NCI-H446 (cell line): ENCODE measurements at regions not wholly inside any gene's neighbourhood (a gene's known extent, or its start where the extent isn't known, plus 50 kb on each side); places are given as distances from the start of the nearest gene placed in this dataset.

Source experiments
- DNase-seq, 2 experiments: peaks; one replicate each; lab custom pipeline; 2025; lab: John Stamatoyannopoulos, UW

DNA sequence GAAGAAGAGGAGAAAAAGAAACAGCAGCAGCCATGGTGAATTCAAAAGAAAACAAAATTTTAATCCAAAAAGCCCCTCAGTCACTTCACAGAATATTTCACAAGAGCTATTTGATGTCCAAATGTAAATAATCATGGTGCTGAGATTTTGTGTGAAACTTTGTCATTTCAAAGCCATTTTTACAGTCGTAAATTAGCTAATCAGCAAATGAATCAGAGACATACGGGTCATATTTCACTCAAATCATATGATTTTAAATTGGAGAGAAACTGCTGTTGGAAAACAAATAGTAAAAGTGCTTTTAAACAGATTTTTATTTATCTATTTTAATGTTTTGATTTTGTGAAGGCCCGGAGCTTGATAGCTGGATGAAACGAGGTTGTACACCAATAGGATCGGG lies 101.4 kb upstream of the SMIM23 start:
- DNase-seq = no peak

DNA sequence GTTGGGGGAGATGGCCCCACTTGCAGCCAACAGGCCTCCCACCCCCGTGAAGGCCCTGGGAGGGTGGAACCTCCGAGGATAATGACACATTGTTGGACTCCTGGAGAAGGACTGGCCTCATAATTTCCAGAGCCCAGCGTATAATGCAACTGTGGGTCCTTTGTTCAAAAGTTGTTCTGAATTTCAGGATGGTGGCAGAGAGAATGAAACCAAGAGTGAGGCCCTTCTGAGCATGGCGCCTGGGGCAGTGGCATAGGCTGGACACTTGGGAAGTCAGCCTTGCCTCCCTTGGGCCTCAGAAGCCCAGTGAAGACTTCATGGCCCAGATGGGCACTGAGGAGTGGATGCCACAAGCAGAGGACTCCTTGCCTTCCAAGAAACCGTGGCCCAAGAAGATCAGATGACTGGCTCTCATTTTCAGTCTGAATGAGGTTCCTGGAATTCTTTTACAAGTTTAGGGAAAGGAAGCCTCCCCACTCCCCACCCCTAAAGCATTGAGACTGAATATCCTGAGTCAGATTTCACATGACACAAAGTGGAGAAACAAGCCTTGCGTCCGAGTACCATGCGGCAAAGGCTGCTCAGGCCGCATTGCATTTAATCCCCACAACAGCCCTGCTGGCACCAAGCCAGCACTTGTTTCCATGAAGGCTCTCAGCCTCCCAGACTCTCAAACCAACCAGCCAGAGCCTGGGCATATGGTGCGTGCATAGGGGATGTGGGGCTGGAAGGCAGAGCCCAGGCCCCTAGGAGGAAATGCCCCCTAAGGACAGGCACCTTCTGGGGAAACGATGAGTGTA lies 96.7 kb upstream of the SMIM23 start:
- peak in 1 of 2 experiments; percentile 48 for DNase-seq

DNA sequence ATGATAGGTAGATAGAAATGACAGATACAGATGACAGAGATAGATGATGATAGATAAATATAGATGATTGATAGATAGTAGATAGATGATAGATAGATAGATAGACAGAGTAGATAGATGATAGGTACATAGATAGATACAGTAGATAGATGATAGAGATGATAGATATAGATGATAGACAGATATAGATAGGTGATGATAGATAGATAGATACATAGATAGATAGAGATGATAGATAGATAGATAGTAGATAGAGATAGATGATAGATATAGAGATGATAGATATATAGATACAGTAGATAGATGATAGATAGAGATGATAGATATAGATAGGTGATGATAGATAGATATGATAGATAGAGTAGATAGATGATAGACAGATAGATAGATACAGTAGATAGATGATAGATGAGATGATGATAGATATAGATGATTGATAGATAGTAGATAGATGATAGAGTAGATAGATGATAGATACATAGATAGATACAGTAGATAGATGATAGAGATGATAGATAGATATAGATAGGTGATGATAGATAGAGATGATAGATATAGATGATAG lies 95.7 kb upstream of the SMIM23 start:
- DNase-seq = no peak

DNA sequence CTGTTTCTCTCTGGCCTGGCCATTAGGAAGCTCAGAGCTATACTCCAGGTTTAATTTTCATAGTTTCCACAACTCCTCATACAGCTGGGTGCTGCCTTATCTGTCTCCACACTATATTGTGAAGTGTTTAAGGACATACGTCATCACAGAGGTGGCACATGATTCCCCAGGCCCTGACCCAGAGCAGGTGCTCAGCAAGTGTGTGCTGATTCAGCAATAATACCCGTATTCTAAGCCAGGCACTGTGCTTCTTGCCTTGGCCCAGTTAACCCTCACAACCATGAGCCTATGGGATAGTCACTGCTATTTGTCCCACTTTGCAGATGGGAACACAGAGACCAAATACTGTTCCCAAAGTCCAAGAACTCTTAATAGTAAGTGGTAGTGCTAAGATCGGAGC lies 93.5 kb upstream of the SMIM23 start:
- DNase-seq = no peak

DNA sequence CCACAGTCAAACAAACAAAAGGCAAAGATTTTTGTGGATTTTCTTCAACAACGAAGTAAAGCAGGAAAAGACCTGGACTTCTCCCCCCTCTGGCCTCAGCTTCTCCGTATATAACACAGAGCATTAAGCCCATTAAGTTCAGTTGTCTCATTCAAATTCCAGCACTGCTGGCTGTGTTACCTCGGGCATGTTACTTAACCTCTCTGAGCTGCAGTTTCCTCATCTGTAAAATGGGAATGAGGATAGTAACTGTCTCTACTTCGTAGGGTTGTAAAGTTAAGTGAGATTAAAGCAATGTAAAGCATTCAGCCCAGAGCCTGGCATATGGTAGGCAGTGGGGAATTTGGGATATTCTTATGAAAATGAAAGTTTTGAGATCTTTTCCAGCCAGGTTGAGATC lies 92.7 kb upstream of the SMIM23 start:
- no peak for DNase-seq

DNA sequence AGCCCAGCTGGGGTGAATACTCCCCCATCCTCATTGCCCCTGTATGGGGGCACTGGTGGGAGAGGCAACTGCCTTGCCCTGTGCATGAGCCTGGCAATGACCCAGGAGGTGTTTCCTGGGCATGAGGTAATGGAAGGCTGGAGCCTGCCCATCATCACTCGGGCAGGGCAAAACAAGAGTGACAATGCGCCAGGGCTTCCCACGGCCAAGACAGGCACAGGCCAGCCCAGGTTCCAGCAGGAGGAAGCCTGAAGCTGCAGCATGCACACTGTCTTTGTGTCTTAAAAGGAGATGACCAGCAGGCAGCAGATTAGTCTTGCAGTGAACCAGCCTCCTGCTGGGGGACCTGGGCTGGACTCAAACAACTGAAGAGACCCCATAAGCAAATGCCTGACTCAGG lies 92.2 kb upstream of the SMIM23 start:
- no peak for DNase-seq

DNA sequence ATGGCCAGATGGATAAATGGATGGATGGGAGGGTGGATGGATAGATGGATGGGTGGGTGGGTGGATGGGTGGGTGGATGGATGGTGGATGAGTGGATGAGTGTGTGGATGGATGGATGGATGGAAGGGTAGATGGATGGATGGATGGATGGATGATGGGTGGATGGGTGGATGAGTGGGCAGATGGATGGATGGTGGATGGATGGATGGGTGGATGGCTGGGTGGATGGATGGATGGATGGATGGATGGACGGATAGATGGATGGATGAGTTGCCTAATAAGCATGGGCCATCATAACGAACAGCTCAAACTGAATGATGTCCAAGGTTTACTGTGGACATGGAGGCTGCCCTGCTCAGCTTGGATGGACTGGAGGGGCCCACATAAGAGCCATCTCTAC lies 89.8 kb upstream of the SMIM23 start:
- no peak for DNase-seq

DNA sequence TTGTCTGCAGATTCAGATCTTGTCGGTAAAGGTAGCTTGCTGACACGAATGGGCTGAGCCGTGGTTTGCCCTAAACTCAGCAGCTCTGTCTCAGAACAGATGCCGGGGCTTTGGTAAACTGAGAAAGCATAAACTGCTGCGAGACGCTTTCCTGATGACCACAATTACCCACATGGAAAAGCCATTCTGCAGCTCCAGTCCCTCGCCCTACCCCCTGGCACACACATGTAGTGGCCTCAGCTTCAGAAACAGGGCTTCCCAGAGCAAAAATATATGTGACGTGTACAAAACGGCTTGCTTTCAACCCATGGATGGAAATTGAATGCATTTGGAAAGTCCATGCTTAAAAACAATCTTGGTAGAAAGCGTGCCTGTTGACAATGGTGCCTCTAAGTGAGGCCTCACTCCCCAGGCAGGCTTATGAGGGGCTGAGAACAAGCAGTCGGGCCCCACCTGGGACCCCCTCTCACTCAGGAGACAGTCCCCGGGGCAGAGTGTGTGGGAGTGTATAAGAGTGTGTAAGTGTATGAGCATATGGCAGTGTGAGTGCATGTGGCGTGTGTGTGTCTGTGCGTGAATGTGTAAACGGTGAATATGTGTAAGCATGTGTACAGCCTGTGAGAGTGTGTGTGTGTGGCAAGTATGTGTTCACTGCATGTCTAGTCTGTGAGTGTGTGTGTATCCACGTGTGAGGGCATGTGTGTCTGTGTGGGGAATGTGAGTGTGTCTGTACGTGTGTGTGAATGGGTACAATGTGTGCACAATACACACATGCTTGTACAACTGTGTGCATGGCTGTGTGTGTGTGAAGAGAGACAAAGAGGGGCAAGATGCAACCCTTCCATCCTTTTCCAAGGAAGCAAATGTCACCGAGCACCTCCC lies 88.2 kb upstream of the SMIM23 start:
- no peak for DNase-seq

DNA sequence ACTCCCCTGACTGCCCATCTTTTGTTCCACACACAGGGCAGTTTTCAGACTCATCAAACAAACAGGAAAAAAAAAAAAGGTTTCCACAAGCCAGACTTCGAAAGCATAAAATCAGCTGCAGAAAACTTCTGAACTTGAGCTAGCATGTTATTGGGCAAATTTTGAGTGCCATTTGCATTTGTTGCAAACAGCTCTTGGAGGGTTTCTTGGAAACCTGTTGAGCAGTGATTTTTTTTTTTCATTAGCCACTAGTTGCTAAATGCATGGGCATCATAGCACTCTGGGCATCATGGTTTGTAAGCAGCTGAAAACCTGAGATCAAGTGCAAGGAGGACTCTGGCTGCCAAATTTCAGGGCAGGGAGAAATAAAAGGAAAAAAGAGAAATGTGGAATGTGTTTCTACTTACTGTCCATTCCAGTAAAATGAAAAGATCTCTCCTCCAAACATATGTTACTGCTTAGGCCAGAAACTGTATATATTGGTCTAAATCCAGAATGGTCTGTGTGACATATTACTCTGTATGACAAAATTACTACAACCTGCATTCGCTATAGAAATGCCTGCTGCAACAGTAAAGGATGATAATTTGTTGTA lies 85.2 kb upstream of the SMIM23 start:
- no peak for DNase-seq

DNA sequence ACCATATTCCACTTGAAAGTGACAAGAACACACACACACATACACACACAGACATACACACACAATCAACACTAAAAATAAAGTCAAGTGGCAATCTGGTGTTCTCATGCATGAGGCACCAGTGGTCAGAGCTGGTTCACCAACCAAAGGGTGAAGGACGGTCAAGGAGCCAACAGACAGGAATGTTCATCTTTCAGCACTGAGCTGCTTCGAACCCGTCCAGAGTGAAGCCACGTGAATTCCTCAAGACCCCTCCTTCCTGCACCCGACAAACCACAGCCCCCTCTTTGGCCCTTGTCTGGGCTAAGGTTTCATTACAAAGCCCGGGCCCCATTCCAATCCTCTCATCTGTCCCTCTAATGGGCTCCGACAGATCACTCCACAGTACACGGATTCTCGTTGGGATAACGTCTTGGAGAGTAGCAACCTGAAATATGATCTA lies 84.5 kb upstream of the SMIM23 start:
- DNase-seq = no peak

DNA sequence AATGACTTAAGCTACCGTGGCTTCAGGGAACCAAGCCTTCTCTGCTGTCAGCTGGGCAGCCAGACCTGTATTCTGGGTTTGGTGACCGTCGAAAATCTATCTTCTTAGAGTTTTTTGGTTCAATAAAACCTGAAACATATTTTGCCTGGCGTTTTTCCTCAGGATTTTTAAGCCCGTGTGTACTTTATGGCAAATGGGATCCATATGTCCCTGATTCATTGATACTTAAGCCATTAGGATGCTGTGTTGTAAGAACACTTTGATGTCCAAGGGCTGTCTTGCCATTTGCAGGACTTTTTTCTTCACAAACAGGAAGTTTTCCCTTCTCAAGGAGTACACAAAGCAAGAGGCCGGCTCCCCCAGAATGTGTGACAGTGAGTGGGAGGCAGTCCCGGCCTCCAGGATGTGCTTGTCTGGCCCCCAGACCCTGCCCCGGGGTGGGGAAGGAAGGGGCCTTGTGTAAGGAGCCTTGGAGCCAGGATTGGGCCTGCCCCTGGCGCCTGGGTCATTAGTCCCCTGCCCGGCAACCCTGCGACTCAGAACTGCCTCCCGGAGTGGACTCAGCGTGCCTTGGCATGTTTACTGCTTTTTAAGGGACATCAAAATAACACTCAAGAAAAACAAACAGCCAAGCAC lies 83.4 kb upstream of the SMIM23 start:
- DNase-seq = no peak

DNA sequence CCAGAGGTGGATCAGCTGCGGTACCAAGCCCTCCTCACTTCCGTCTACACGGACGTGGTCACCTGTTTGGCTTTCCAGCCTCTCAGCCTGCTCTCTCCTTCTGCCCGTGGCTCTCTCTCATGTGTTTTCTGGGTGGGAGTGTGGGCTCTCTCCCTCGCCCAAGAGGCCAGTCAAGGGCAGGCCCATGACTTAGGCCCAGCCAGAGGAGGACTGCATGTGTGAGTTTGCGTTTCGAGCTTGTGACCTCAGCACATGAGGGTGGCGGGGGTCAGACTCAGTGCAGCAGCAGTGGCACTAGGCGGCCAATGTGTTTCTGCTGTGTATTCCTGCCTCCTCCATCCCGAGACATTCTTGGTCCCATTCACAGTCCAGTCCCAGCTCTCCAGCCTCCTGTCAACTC lies 82.5 kb upstream of the SMIM23 start:
- no peak for DNase-seq

DNA sequence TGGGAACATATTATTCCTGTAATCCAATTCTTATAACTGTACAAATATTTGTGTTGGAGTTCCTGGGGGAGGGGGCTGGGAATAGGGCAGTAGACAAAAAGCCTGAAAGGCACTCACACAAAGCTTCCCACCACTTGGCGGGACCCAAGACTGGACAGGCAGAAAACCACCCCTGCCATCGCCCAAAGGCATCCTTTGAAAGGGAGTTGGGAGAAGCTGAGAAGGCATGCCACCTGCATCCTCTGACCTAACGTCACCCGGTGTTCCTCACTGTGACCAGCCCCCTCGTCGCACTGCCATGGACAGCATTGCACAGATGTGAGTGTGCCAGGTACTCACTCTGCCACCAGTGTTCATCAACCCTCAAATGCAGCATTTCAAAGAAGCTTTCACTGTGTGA lies 80.6 kb upstream of the SMIM23 start:
- no peak for DNase-seq

DNA sequence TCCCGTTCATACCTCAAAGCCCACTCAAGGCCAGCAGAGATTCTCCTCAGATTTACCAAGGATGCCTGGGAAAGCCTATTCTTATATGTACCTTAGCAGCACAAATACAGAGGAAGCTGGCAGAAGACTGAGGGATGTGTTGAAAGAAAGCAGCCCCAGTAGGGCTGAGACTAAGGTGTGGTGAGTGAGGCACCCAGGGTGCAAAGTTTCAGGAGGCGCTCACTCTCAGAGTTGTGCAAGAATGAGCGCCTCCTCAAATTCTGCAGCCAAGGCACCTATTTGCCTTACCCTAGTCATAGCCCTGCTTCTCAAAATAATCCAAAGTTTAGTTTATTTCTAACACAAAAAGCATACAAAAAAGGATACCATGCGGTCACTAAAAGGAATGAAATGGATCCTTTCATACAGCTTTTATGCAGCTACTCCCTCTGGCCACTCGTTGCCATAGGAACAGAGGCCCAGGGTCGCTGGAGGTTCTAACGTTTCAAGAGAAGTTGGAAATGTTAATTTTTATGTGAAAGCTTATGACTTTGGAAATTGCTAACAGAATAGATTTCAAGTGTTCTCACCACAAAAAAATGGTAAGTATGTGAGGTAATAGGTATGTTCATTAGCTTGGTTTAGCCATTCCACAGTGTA lies 79.7 kb upstream of the SMIM23 start:
- DNase-seq = no peak

DNA sequence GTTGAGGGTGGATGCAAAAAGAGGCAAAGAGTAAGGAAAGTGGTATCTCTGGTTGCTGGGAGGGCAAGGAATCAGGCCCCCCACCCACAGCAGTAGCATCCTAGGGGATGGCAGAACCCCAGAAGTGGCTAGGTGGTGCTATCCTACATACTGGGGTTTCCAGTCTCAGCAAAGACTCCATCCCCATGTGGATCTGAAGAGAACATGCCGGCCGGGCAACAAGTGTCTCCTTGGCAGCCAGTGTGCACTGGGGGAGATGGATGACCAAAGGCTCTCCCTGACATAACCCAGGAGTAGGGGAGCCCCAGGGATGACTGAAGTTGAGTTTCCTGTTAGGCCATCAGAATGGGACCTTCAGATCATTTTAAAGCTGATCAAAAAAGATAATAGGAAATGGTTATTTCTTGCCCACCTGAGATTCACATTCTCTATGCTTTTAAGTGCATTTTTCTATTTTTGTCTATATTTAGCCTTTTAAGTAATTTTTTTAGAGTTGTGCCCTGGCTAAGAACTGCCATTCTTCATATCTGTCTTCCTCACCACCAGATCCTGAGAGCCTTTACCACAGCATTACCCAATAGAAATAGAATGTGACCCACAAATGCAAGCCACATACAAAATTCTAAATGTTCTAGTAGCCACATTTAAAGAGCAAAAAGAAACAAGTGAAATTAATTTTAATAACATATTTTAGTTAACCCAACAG lies 78.7 kb upstream of the SMIM23 start:
- no peak for DNase-seq

DNA sequence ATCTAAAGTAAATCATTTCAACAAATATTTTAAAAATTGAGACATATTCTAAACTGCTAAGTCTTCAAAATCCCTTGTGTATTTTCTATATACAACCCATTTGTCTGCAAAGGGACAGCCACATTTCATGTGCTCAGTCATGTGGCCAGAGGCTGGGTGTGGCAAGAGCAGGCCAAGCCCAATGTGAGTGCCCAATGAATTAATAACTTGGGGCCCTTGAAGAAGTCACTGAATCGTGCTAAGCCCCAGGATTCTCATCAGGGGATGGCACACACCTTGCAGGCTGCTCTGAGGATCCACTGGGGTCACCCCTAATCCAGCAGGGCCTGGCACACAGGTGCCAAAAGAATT lies 78.2 kb upstream of the SMIM23 start:
- no peak for DNase-seq

DNA sequence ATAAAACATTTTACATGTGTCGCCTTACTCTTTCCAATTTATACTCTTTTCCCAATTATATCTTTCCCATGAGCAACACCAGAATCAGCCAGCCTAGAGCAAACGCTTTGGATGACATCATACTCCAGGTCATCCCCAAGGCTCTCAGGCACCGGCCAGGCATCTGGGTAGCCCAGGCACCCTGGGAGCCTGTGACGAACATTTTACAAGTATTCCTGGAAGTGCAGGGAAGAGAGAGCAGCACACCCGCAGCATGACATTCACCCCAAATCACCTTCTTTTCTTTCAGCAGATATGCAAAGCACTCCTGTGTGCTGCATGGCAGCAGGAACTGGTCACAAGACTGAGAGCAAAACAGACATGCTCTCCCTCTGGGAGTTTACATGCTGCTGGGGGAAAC lies 75.7 kb upstream of the SMIM23 start:
- no peak for DNase-seq

DNA sequence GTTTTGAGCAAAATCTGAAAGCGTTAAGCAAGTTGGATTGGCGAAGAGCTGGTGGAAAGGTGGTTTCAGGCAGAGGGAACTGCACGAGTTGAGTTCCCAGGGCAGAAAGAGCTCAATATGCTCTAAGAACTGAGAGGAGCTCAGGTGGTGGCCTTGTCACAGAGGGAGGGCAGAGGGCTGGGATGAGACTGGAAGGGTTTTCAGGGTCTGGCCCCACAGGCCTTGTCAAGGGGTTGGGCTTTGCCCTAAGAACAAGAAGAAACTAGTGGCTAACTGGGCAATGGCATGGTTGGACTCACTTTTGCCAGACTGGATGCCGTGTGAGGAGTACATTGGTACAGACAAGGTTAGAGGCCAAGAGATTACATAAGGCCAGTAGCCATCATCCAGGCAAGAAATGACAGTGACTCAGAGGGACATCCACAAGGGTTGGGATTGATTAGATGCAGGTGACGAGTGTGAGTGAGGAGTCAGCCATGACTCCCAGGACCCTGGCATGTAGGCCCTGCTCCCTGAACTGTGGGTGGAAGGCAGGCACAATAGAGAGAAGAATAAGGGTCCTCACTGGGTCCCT lies 75.1 kb upstream of the SMIM23 start:
- DNase-seq = no peak

DNA sequence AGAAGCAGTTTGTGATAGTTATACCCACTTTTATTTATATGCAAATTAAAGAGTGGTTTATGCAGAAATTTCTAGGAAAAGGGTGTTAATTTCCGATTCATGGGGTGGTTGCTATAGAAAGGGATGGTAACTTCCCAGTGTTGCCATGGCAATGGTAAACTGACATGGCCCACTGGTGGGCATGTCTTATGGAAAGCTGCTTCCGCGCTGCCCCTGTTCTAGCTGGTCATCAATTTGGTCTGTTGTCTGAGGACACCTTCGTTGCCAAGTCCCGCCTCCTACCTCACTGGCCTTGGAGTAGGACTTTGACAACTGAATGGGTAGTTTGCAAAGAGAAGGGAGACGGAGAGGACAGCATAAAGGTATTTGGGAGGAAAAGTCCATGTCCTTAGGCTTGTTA lies 74.0 kb upstream of the SMIM23 start:
- DNase-seq = no peak

DNA sequence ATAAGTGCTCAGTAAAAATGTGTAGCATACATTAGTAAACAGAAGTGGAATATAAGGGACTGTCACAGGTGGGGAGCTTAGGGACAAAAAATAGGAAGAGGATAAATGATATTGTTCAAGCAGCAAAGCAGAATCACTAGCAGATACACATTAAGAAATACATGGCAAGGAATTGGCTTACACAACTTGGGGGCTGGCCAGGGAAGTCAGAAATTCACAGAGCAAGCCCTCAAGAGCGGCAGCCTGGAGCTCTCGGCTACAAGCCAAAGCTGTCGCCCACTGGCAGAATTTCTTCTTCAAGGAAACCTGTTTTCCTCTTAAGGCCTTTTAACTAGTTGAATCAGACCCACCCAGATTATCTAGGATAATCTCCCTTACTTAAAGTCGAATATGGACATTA lies 73.0 kb upstream of the SMIM23 start:
- peak in 1 of 2 experiments; percentile 25 for DNase-seq

DNA sequence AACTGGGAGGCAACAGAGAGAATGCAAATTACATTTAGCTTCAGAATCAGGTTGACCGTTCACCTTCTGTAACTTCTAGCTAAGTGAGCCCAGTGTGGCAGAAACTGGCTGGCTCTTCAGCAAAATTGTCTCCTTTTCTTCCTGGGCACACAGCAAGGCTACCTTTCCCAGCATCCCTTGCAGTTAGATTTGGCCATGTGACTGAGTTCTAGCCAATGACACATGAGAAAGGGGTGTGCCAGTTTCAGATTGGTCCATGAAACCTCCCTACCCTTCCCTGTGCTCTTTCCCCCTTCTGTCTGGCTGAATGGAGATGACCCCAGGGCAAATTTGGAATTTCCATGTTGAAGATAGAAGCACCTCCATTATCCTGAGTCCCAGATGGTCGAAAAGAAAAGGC lies 72.5 kb upstream of the SMIM23 start:
- DNase-seq = no peak
